ENCODE measurements at regions not wholly inside any gene's neighbourhood (a gene's known extent, or its start where the extent isn't known, plus 50 kb on each side); places are given as distances from the start of the nearest gene placed in this dataset.
A peak's percentile ranks its signal among the peaks of the same experiment; 100 is the strongest.

- DNase-seq (no peak), ATAC-seq (no peak)
- intact Hi-C loops (cut with DNase I, micrococcal nuclease) = no loop called here
Observed at GRCh38 chr17:55639096-55639495, 83.6 kb downstream of the TMEM100 start.

- intact Hi-C loops (cut with DNase I, micrococcal nuclease) = no loop called here
- no peak for DNase-seq
- no peak for ATAC-seq
Observed at GRCh38 chr17:55635253-55635914, 87.3 kb downstream of the TMEM100 start.

- DNase-seq = no peak
- no peak for ATAC-seq
- intact Hi-C loops (cut with DNase I, micrococcal nuclease) = no loop called here
Observed at GRCh38 chr17:55634702-55635101, 88.0 kb downstream of the TMEM100 start.

GRCh38 chr17:55632893-55633292 is 89.8 kb downstream of the TMEM100 start:
- intact Hi-C loops (cut with DNase I, micrococcal nuclease) = no loop called here
- no peak for DNase-seq
- no peak for ATAC-seq

- DNase-seq (no peak), ATAC-seq (no peak)
- intact Hi-C loops (cut with DNase I, micrococcal nuclease) = no loop called here
Observed at GRCh38 chr17:55632236-55632635, 90.4 kb downstream of the TMEM100 start.

- DNase-seq = no peak
- intact Hi-C loops (cut with DNase I, micrococcal nuclease) = no loop called here
- no peak for ATAC-seq
Observed at GRCh38 chr17:55629995-55630394, 92.7 kb downstream of the TMEM100 start.

- DNase-seq = no peak
- ATAC-seq = no peak
- intact Hi-C loops (cut with DNase I, micrococcal nuclease) = no loop called here
Observed at GRCh38 chr17:55625521-55625920, 97.1 kb downstream of the TMEM100 start.

- ATAC-seq = no peak
- intact Hi-C loops (cut with DNase I, micrococcal nuclease) = no loop called here
- no peak for DNase-seq
Observed at GRCh38 chr17:55624772-55625433, 97.8 kb downstream of the TMEM100 start.

- intact Hi-C loops (cut with DNase I, micrococcal nuclease) = no loop called here
- DNase-seq (no peak), ATAC-seq (no peak)
Observed at GRCh38 chr17:55622547-55622946, 100.1 kb downstream of the TMEM100 start.

- ATAC-seq = no peak
- intact Hi-C loops (cut with DNase I, micrococcal nuclease) = no loop called here
- DNase-seq = no peak
Observed at GRCh38 chr17:55620945-55621344, 101.7 kb downstream of the TMEM100 start.

- no peak for ATAC-seq
- DNase-seq = no peak
- intact Hi-C loops (cut with DNase I, micrococcal nuclease) = no loop called here
Observed at GRCh38 chr17:55620023-55620422, 102.6 kb downstream of the TMEM100 start.

GRCh38 chr17:55617441-55617840 is 105.2 kb downstream of the TMEM100 start:
- intact Hi-C loops (cut with DNase I, micrococcal nuclease) = no loop called here
- DNase-seq (no peak), ATAC-seq (no peak)

GRCh38 chr17:55614061-55614460 is 102.8 kb upstream of the SMIM36 start:
- no peak for DNase-seq
- intact Hi-C loops (cut with DNase I, micrococcal nuclease) = no loop called here
- no peak for ATAC-seq

GRCh38 chr17:55612691-55613141 is 101.5 kb upstream of the SMIM36 start:
- ATAC-seq (no peak), DNase-seq (no peak)
- intact Hi-C loops (cut with DNase I, micrococcal nuclease) = no loop called here

GRCh38 chr17:55607731-55608341 is 96.6 kb upstream of the SMIM36 start:
- intact Hi-C loops (cut with DNase I, micrococcal nuclease) = no loop called here
- DNase-seq = peak; percentile 62 to 70
- ATAC-seq = peak; percentile 39

- no peak for ATAC-seq
- intact Hi-C loops (cut with DNase I, micrococcal nuclease) = no loop called here
- no peak for DNase-seq
Observed at GRCh38 chr17:55606488-55606815, 95.2 kb upstream of the SMIM36 start.

- no peak for DNase-seq
- intact Hi-C loops (cut with DNase I, micrococcal nuclease) = no loop called here
- ATAC-seq = no peak
Observed at GRCh38 chr17:55605705-55606487, 94.6 kb upstream of the SMIM36 start.

- DNase-seq (no peak), ATAC-seq (no peak)
- intact Hi-C loops (cut with DNase I, micrococcal nuclease) = loop anchor here in 1 of 2 donors (5.0 kb wide), 1 partner anchor 75 kb away; no protein-coding TSS in a partner anchor
Observed at GRCh38 chr17:55601874-55602364, 90.7 kb upstream of the SMIM36 start.

- ATAC-seq = no peak
- no peak for DNase-seq
- intact Hi-C loops (cut with DNase I, micrococcal nuclease) = no loop called here
Observed at GRCh38 chr17:55598495-55598894, 87.2 kb upstream of the SMIM36 start.
